ENCODE measurements at regions not wholly inside any gene's neighbourhood (a gene's known extent, or its start where the extent isn't known, plus 50 kb on each side); places are given as distances from the start of the nearest gene placed in this dataset.
A peak's percentile ranks its signal among the peaks of the same experiment; 100 is the strongest.

DNA sequence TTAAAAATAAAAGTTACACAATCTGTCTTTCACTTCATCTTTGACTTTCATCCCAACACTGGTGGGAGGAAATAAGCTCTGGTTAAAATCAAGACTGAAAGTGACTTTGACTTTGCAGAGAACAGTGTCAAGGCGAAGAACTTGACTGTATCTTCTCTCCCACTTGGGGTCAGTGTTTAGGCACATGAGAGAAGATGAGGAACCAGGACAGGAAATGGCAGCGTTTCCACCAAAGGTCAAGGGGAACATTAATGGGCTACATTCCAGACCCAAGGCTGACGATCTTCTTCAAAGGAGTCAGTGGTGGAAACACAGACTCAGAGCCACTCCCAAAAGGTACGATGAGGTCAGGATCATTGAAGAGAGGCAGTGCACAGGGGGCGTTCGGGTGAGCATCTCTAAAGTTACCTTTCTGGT is 409.5 kb downstream of the ARHGEF28 start:
- TF ChIP-seq CTCF (IDR thresholded peaks at IDR 0.05; ENCODE audit: extremely low read depth, missing control alignments), result no peak
- DNase-seq (ENCODE audit: low spot score), result peak; percentile 36

- TF ChIP-seq CTCF (IDR thresholded peaks at IDR 0.05; ENCODE audit: extremely low read depth, missing control alignments), result no peak
- DNase-seq (ENCODE audit: low spot score), result no peak
Measured at GRCh38 chr5:74034733-74035132, 408.7 kb downstream of the ARHGEF28 start.

DNA sequence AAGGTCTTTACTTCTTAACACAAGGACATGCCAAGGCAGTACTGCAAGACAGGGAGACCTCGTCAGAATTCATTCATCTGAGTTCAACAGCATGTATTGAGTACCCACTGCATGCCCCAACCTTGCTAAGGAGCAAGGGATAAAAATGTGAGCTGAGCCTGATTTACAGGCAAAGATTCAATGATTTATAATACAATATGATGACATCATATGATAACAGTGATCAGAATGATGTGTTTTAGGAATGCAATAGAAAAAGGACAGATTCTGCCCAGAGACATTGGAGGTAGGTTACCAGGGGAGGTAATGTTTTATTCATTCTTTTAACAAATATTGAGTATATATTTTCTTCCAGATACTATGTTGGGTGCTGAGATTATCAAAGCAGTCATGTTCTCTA is 406.6 kb downstream of the ARHGEF28 start:
- DNase-seq (ENCODE audit: low spot score), result no peak
- TF ChIP-seq CTCF (IDR thresholded peaks at IDR 0.05; ENCODE audit: extremely low read depth, missing control alignments), result no peak

DNA sequence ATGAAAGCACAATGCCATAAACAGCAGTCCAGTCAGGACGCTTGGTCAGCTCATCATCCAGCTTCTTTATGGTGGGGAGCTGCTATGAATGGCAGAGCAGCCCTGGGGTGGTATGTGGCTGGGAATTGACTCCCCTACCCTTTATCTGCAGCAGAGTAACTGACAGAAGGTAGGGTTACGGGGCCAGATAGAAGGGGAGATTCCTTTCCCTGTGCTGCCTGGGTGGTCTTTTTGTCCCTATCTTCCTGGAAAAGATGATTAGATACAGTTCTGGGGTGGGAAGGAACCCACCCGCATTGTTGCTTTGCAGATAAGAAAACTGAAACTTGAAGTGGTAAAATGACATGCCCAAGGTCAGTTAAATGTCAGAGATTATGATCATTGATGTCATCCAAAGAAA is 405.5 kb downstream of the ARHGEF28 start:
- no peak for DNase-seq (ENCODE audit: low spot score)
- no peak for TF ChIP-seq CTCF (IDR thresholded peaks at IDR 0.05; ENCODE audit: extremely low read depth, missing control alignments)

- DNase-seq (ENCODE audit: low spot score), result no peak
- TF ChIP-seq CTCF (IDR thresholded peaks at IDR 0.05; ENCODE audit: extremely low read depth, missing control alignments), result no peak
Measured at GRCh38 chr5:74030821-74031220, 404.8 kb downstream of the ARHGEF28 start.

GRCh38 chr5:74030371-74030770 is 404.4 kb downstream of the ARHGEF28 start:
- DNase-seq (ENCODE audit: low spot score), result no peak
- no peak for TF ChIP-seq CTCF (IDR thresholded peaks at IDR 0.05; ENCODE audit: extremely low read depth, missing control alignments)

- no peak for DNase-seq (ENCODE audit: low spot score)
- no peak for TF ChIP-seq CTCF (IDR thresholded peaks at IDR 0.05; ENCODE audit: extremely low read depth, missing control alignments)
Measured at GRCh38 chr5:74028976-74029375, 403.0 kb downstream of the ARHGEF28 start.

Data from GM20000 (cell line).